ENCODE measurements at regions not wholly inside any gene's neighbourhood (a gene's known extent, or its start where the extent isn't known, plus 50 kb on each side); places are given as distances from the start of the nearest gene placed in this dataset.

DNA sequence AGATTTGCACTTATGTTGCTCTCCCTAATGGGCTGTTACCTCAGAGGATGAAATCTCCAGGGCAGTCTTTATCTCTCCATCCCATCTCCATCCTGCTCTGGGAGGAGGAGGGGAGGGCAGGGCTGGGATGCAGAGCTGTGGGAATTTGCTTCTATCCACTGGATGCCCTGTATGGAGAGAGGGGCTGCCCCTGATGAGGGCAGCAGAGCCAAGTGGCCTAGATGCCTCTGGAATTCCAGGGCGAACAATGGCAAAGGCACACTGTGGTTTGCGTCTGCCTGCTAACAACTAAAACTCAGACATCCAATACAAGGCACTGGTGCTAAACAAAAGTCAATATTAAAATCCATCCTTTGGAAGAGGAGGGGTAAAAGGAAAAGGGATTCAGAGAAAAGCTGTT, 165.1 kb downstream of the COG6 start:
- Histone ChIP-seq H4K20me1 (ENCODE audit: control insufficient read depth, extremely low read depth, insufficient read depth, low read length) (no peaks in the 10 kb centered on the region), H3K79me2 (ENCODE audit: control insufficient read depth, insufficient read depth, low read length) (no peaks in the 10 kb centered on the region), H3K36me3 (ENCODE audit: control insufficient read depth in 2 of 2, extremely low read depth in 1 of 2, insufficient read depth in 2 of 2, low read length in 2 of 2) (no peaks in the 10 kb centered on the region), H3K9me1 (ENCODE audit: control insufficient read depth, extremely low read depth, insufficient read depth, low read length) (no peaks in the 10 kb centered on the region), H3K4me3 (ENCODE audit: control insufficient read depth in 2 of 3, extremely low read depth in 1 of 3, insufficient read depth in 2 of 3, low read depth in 1 of 3, low read length in 3 of 3) (no peak overlapping the region), H3K27me3 (ENCODE audit: control insufficient read depth, extremely low read depth, insufficient read depth, low read length) (no peaks in the 10 kb centered on the region), H2AFZ (ENCODE audit: control insufficient read depth, low read length) (no peak overlapping the region), H3K4me1 (ENCODE audit: control insufficient read depth, extremely low read depth, insufficient read depth, low read length) (no peaks in the 10 kb centered on the region), H3K9me3 (ENCODE audit: control insufficient read depth, low read depth, low read length) (no peaks in the 10 kb centered on the region), H3K9ac (ENCODE audit: control insufficient read depth, extremely low read depth, insufficient read depth, low read length) (no peak overlapping the region), H3K4me2 (ENCODE audit: control insufficient read depth, extremely low read depth, insufficient read depth, low read depth, low read length) (no peak overlapping the region), H3K27ac (ENCODE audit: control insufficient read depth, insufficient read depth, low read length) (no peak overlapping the region)
- DNase-seq (ENCODE audit: low read depth, low spot score), result no peak
- dilution Hi-C loops (cut with MboI; ENCODE audit: extremely low pct_ligation_motif_present, low sequenced_read_pairs), result no loop called here
- TF ChIP-seq, protein P1, sequence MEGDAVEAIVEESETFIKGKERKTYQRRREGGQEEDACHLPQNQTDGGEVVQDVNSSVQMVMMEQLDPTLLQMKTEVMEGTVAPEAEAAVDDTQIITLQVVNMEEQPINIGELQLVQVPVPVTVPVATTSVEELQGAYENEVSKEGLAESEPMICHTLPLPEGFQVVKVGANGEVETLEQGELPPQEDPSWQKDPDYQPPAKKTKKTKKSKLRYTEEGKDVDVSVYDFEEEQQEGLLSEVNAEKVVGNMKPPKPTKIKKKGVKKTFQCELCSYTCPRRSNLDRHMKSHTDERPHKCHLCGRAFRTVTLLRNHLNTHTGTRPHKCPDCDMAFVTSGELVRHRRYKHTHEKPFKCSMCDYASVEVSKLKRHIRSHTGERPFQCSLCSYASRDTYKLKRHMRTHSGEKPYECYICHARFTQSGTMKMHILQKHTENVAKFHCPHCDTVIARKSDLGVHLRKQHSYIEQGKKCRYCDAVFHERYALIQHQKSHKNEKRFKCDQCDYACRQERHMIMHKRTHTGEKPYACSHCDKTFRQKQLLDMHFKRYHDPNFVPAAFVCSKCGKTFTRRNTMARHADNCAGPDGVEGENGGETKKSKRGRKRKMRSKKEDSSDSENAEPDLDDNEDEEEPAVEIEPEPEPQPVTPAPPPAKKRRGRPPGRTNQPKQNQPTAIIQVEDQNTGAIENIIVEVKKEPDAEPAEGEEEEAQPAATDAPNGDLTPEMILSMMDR (optimal IDR thresholded peaks at IDR 0.05 in 1 of 3, IDR thresholded peaks at IDR 0.05 in 1 of 3, conservative IDR thresholded peaks at IDR 0.05 in 1 of 3; ENCODE audit: extremely low read depth in 1 of 3, insufficient read depth in 2 of 3, low read length in 3 of 3), result no peak
- TF ChIP-seq EZH2 (IDR thresholded peaks at IDR 0.05; ENCODE audit: low read length), result no peak
- FAIRE-seq, result no peak

DNA sequence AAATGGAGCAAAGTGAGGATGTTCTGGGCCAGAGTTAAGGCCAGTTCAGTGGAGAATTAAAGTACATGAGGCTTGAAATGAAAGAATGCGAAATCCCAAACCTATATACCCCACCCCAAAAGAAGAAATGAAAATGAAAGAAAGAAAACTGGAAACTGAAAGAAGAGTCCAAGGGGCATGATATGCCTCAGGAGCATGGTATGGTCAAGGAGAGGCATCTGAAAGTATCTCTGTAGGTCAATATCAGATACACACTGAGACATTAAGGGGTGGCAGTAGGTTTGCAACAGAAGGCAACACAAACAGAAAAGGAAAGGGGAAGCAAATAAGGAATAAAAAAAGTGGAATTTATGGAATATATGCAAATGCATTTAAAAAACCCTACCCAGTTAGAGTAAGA, 166.5 kb downstream of the COG6 start:
- Histone ChIP-seq H3K4me2 (ENCODE audit: control insufficient read depth, extremely low read depth, insufficient read depth, low read depth, low read length) (no peak overlapping the region), H3K4me1 (ENCODE audit: control insufficient read depth, extremely low read depth, insufficient read depth, low read length) (no peaks in the 10 kb centered on the region), H3K9me1 (ENCODE audit: control insufficient read depth, extremely low read depth, insufficient read depth, low read length) (no peaks in the 10 kb centered on the region), H3K36me3 (ENCODE audit: control insufficient read depth in 2 of 2, extremely low read depth in 1 of 2, insufficient read depth in 2 of 2, low read length in 2 of 2) (no peaks in the 10 kb centered on the region), H3K27ac (ENCODE audit: control insufficient read depth, insufficient read depth, low read length) (no peak overlapping the region), H3K9me3 (ENCODE audit: control insufficient read depth, low read depth, low read length) (no peaks in the 10 kb centered on the region), H3K4me3 (ENCODE audit: control insufficient read depth in 2 of 3, extremely low read depth in 1 of 3, insufficient read depth in 2 of 3, low read depth in 1 of 3, low read length in 3 of 3) (no peak overlapping the region), H3K9ac (ENCODE audit: control insufficient read depth, extremely low read depth, insufficient read depth, low read length) (no peak overlapping the region), H4K20me1 (ENCODE audit: control insufficient read depth, extremely low read depth, insufficient read depth, low read length) (no peaks in the 10 kb centered on the region), H2AFZ (ENCODE audit: control insufficient read depth, low read length) (no peak overlapping the region), H3K27me3 (ENCODE audit: control insufficient read depth, extremely low read depth, insufficient read depth, low read length) (no peaks in the 10 kb centered on the region), H3K79me2 (ENCODE audit: control insufficient read depth, insufficient read depth, low read length) (no peaks in the 10 kb centered on the region)
- FAIRE-seq (no peak), DNase-seq (ENCODE audit: low read depth, low spot score) (no peak)
- dilution Hi-C loops (cut with MboI; ENCODE audit: extremely low pct_ligation_motif_present, low sequenced_read_pairs), result no loop called here
- no peak for TF ChIP-seq EZH2 (IDR thresholded peaks at IDR 0.05; ENCODE audit: low read length)
- TF ChIP-seq, protein P1 (optimal IDR thresholded peaks at IDR 0.05 in 1 of 3, IDR thresholded peaks at IDR 0.05 in 1 of 3, conservative IDR thresholded peaks at IDR 0.05 in 1 of 3; ENCODE audit: extremely low read depth in 1 of 3, insufficient read depth in 2 of 3, low read length in 3 of 3), result no peak

All from keratinocyte (primary cell).